ENCODE measurements at regions not wholly inside any gene's neighbourhood (a gene's known extent, or its start where the extent isn't known, plus 50 kb on each side); places are given as distances from the start of the nearest gene placed in this dataset.
A peak's percentile ranks its signal among the peaks of the same experiment; 100 is the strongest.

- ATAC-seq (replicated peaks) = no peak
- Mint-ChIP-seq H3K9me3 (no peaks in the 10 kb centered on the region), H3K4me1 (peaks cover 5% of the 10 kb centered on the region)
Measured at GRCh38 chr1:224486801-224487583, 52.4 kb upstream of the WDR26 start.

GRCh38 chr1:224488806-224489499 is 54.4 kb upstream of the WDR26 start:
- ATAC-seq (replicated peaks) = peak; percentile 75
- Mint-ChIP-seq H3K4me3 (no peak overlapping the region), H3K27ac (peak overlapping the region; percentile 60), H3K36me3 (ENCODE audit: low read depth) (no peaks in the 10 kb centered on the region), H3K9me3 (no peaks in the 10 kb centered on the region), H3K4me1 (peaks cover 5% of the 10 kb centered on the region), H3K27me3 (peaks cover 3% of the 10 kb centered on the region)

More at GRCh38 chr1:224486801-224487583, 52.4 kb upstream of the WDR26 start:
- no peaks in the 10 kb centered on the region for H3K36me3 Mint-ChIP-seq (ENCODE audit: low read depth)
- no peak overlapping the region for H3K27ac Mint-ChIP-seq
- H3K27me3 Mint-ChIP-seq = peaks cover 3% of the 10 kb centered on the region
- no peak overlapping the region for H3K4me3 Mint-ChIP-seq

GRCh38 chr1:224489534-224490365 is 55.2 kb upstream of the WDR26 start:
- Mint-ChIP-seq H3K4me3 (no peak overlapping the region), H3K36me3 (ENCODE audit: low read depth) (no peaks in the 10 kb centered on the region), H3K4me1 (peaks cover 5% of the 10 kb centered on the region), H3K27me3 (peaks cover 3% of the 10 kb centered on the region), H3K9me3 (no peaks in the 10 kb centered on the region), H3K27ac (no peak overlapping the region)
- no peak for ATAC-seq (replicated peaks)

GRCh38 chr1:224490549-224491537 is 56.2 kb upstream of the WDR26 start:
- no peaks in the 10 kb centered on the region for H3K36me3 Mint-ChIP-seq (ENCODE audit: low read depth)
- no peak overlapping the region for H3K4me3 Mint-ChIP-seq

GRCh38 chr1:224492015-224492414 is 57.4 kb upstream of the WDR26 start:
- no peak for ATAC-seq (replicated peaks)
- peaks cover 3% of the 10 kb centered on the region for H3K27me3 Mint-ChIP-seq
- no peaks in the 10 kb centered on the region for H3K9me3 Mint-ChIP-seq
- H3K36me3 Mint-ChIP-seq (ENCODE audit: low read depth) = no peaks in the 10 kb centered on the region
- no peak overlapping the region for H3K27ac Mint-ChIP-seq
- H3K4me1 Mint-ChIP-seq = peaks cover 5% of the 10 kb centered on the region
- H3K4me3 Mint-ChIP-seq = no peak overlapping the region

More at GRCh38 chr1:224490549-224491537, 56.2 kb upstream of the WDR26 start:
- no peak for ATAC-seq (replicated peaks)
- H3K27ac Mint-ChIP-seq = no peak overlapping the region
- H3K9me3 Mint-ChIP-seq = no peaks in the 10 kb centered on the region
- peaks cover 5% of the 10 kb centered on the region for H3K4me1 Mint-ChIP-seq
- peaks cover 3% of the 10 kb centered on the region for H3K27me3 Mint-ChIP-seq

- peaks cover 7% of the 10 kb centered on the region for H3K4me1 Mint-ChIP-seq
- no peak overlapping the region for H3K27ac Mint-ChIP-seq
- H3K27me3 Mint-ChIP-seq = peaks cover 3% of the 10 kb centered on the region
- no peaks in the 10 kb centered on the region for H3K36me3 Mint-ChIP-seq (ENCODE audit: low read depth)
- no peaks in the 10 kb centered on the region for H3K9me3 Mint-ChIP-seq
- H3K4me3 Mint-ChIP-seq = no peak overlapping the region
- ATAC-seq (replicated peaks) = no peak
Measured at GRCh38 chr1:224492632-224493031, 58.0 kb upstream of the WDR26 start.

GRCh38 chr1:224493269-224493668 is 58.7 kb upstream of the WDR26 start:
- Mint-ChIP-seq H3K4me1 (peaks cover 13% of the 10 kb centered on the region), H3K9me3 (no peaks in the 10 kb centered on the region), H3K36me3 (ENCODE audit: low read depth) (no peaks in the 10 kb centered on the region), H3K4me3 (no peak overlapping the region), H3K27ac (no peak overlapping the region), H3K27me3 (peaks cover 3% of the 10 kb centered on the region)
- no peak for ATAC-seq (replicated peaks)

GRCh38 chr1:224494343-224494742 is 59.7 kb upstream of the WDR26 start:
- no peak for ATAC-seq (replicated peaks)
- H3K4me3 Mint-ChIP-seq = no peak overlapping the region
- H3K36me3 Mint-ChIP-seq (ENCODE audit: low read depth) = no peaks in the 10 kb centered on the region
- H3K9me3 Mint-ChIP-seq = no peaks in the 10 kb centered on the region
- H3K27me3 Mint-ChIP-seq = no peaks in the 10 kb centered on the region
- H3K4me1 Mint-ChIP-seq = peaks cover 16% of the 10 kb centered on the region
- no peak overlapping the region for H3K27ac Mint-ChIP-seq

- H3K9me3 Mint-ChIP-seq = no peaks in the 10 kb centered on the region
- H3K4me3 Mint-ChIP-seq = no peak overlapping the region
- peaks cover 19% of the 10 kb centered on the region for H3K4me1 Mint-ChIP-seq
- no peaks in the 10 kb centered on the region for H3K36me3 Mint-ChIP-seq (ENCODE audit: low read depth)
- peak overlapping the region; percentile 28 for H3K27ac Mint-ChIP-seq
- H3K27me3 Mint-ChIP-seq = no peaks in the 10 kb centered on the region
- ATAC-seq (replicated peaks) = no peak
Measured at GRCh38 chr1:224495866-224496265, 61.3 kb upstream of the WDR26 start.

- ATAC-seq (replicated peaks) = no peak
- Mint-ChIP-seq H3K27ac (peak overlapping the region; percentile 94), H3K4me3 (peak overlapping the region; percentile 1), H3K36me3 (ENCODE audit: low read depth) (no peaks in the 10 kb centered on the region), H3K27me3 (no peaks in the 10 kb centered on the region), H3K9me3 (no peaks in the 10 kb centered on the region), H3K4me1 (peaks cover 19% of the 10 kb centered on the region)
Measured at GRCh38 chr1:224496826-224497225, 62.2 kb upstream of the WDR26 start.

- Mint-ChIP-seq H3K27me3 (no peaks in the 10 kb centered on the region), H3K4me3 (peak overlapping the region; percentile 79), H3K27ac (peak overlapping the region; percentile 94), H3K4me1 (peaks cover 19% of the 10 kb centered on the region), H3K36me3 (ENCODE audit: low read depth) (no peaks in the 10 kb centered on the region), H3K9me3 (no peaks in the 10 kb centered on the region)
- peak; percentile 97 for ATAC-seq (replicated peaks)
Measured at GRCh38 chr1:224497714-224498573, 63.3 kb upstream of the WDR26 start.

GRCh38 chr1:224498574-224499170 is 64.1 kb upstream of the WDR26 start:
- ATAC-seq (replicated peaks) = peak; percentile 57
- H3K27me3 Mint-ChIP-seq = no peaks in the 10 kb centered on the region
- H3K4me1 Mint-ChIP-seq = peaks cover 19% of the 10 kb centered on the region
- no peaks in the 10 kb centered on the region for H3K36me3 Mint-ChIP-seq (ENCODE audit: low read depth)
- peak overlapping the region; percentile 79 for H3K4me3 Mint-ChIP-seq
- H3K9me3 Mint-ChIP-seq = no peaks in the 10 kb centered on the region
- H3K27ac Mint-ChIP-seq = peak overlapping the region; percentile 94
